Mesendoderm (in vitro differentiated cells): ENCODE measurements at regions not wholly inside any gene's neighbourhood (a gene's known extent, or its start where the extent isn't known, plus 50 kb on each side); places are given as distances from the start of the nearest gene placed in this dataset.
"Not testable (repeated sequence)": the region's sequence is repeated elsewhere in the genome, so short reads cannot be mapped to it uniquely, and the experiment has no call there.

Experiments
- DNase-seq: peaks from one replicate; pipeline ENCODE4 v3.0.0; 2013
- H2AK5ac ChIP-seq: 2 replicates; pipeline ENCODE4 v1.6.1; 2013; ENCODE audit warnings: low read length, inconsistent platforms
- H2BK120ac ChIP-seq: 2 replicates; pipeline ENCODE4 v1.6.1; 2013; ENCODE audit warnings: low read depth, mild to moderate bottlenecking, low read length, moderate library complexity, mixed read lengths
- H2BK15ac ChIP-seq: replicated peaks from 2 replicates; pipeline ENCODE4 v1.6.1; 2013; ENCODE audit warnings: low read depth, mild to moderate bottlenecking, moderate library complexity
- H2BK5ac ChIP-seq: 2 replicates; pipeline ENCODE4 v1.6.1; 2013; ENCODE audit warnings: low read length, inconsistent platforms
- H3K18ac ChIP-seq: 2 replicates; pipeline ENCODE4 v1.6.1; 2013; ENCODE audit warnings: mild to moderate bottlenecking, low read length, mixed read lengths
- H3K23ac ChIP-seq: one replicate; pipeline ENCODE4 v1.6.1; 2013; ENCODE audit warnings: low read length
- H3K27ac ChIP-seq: 2 replicates; pipeline ENCODE4 v1.5.1; 2013; ENCODE audit warnings: low read depth, mild to moderate bottlenecking, inconsistent platforms, low read length, moderate library complexity
- H3K27me3 ChIP-seq: 2 replicates; pipeline ENCODE4 v1.6.1; 2013; ENCODE audit warnings: low read length, control low read depth, mild to moderate bottlenecking, inconsistent platforms; ENCODE audit not compliant: insufficient read depth, poor library complexity
- H3K36me3 ChIP-seq: 2 replicates; pipeline ENCODE4 v1.6.1; 2013; ENCODE audit warnings: low read length, inconsistent platforms; ENCODE audit not compliant: control insufficient read depth, insufficient read depth
- H3K4ac ChIP-seq: one replicate; pipeline ENCODE4 v1.6.1; 2013; ENCODE audit warnings: low read depth, mild to moderate bottlenecking, low read length, moderate library complexity
- H3K4me1 ChIP-seq: 2 replicates; pipeline ENCODE4 v1.6.1; 2013; ENCODE audit warnings: low read depth, low read length, inconsistent platforms; ENCODE audit not compliant: control insufficient read depth
- H3K4me2 ChIP-seq: 2 replicates; pipeline ENCODE4 v1.6.1; 2013; ENCODE audit warnings: low read length
- H3K4me3 ChIP-seq: 2 replicates; pipeline ENCODE4 v1.5.1; 2013; ENCODE audit warnings: mild to moderate bottlenecking, low read length
- H3K56ac ChIP-seq: one replicate; pipeline ENCODE4 v1.6.1; 2013; ENCODE audit warnings: low read length
- H3K79me1 ChIP-seq: 2 replicates; pipeline ENCODE4 v1.6.1; 2013; ENCODE audit warnings: low read length, inconsistent platforms
- H3K79me2 ChIP-seq: 2 replicates; pipeline ENCODE4 v1.6.1; 2013; ENCODE audit warnings: mild to moderate bottlenecking, low read length; ENCODE audit not compliant: control insufficient read depth, insufficient read depth
- H3K9ac ChIP-seq: 2 replicates; pipeline ENCODE4 v1.6.1; 2013; ENCODE audit warnings: low read length, inconsistent platforms
- H4K5ac ChIP-seq: one replicate; pipeline ENCODE4 v1.6.1; 2013; ENCODE audit warnings: low read length
- H4K8ac ChIP-seq: one replicate; pipeline ENCODE4 v1.6.1; 2013; ENCODE audit warnings: low read depth, mild to moderate bottlenecking, control low read depth, low read length, moderate library complexity
- WGBS: extraction: QIAGEN DNeasy Blood & Tissue Kit; methylation state at CpG from one replicate; pipeline ENCODE4 v1.1.7; 2013; ENCODE audit warnings: low lambda C conversion rate, missing lambda C conversion rate; ENCODE audit not compliant: insufficient coverage; ENCODE audit errors: extremely low coverage; 5-methylcytosine and 5-hydroxymethylcytosine counted together

- Histone ChIP-seq H3K56ac (no peak overlapping the region), H3K27me3 (no peaks in the 10 kb centered on the region), H2BK5ac (no peak overlapping the region), H2BK15ac (no peak overlapping the region), H3K4ac (no peak overlapping the region), H3K4me2 (no peak overlapping the region), H3K18ac (no peak overlapping the region), H2AK5ac (no peak overlapping the region), H2BK120ac (no peak overlapping the region), H3K23ac (no peak overlapping the region), H4K5ac (no peak overlapping the region), H3K27ac (no peak overlapping the region), H3K79me1 (no peaks in the 10 kb centered on the region), H3K9ac (no peak overlapping the region), H3K4me3 (no peak overlapping the region), H3K4me1 (no peaks in the 10 kb centered on the region), H4K8ac (no peak overlapping the region), H3K36me3 (no peaks in the 10 kb centered on the region), H3K79me2 (no peaks in the 10 kb centered on the region)
- 100% methylated on average over 1 of the region's 9 CpGs for WGBS
- DNase-seq, result no peak
Observed at GRCh38 chr2:106288873-106289272, 94.8 kb upstream of the UXS1 start.

GRCh38 chr2:106285237-106285829 is 91.2 kb upstream of the UXS1 start:
- H3K23ac ChIP-seq, result no peak overlapping the region
- no peaks in the 10 kb centered on the region for H3K79me2 ChIP-seq
- H2BK5ac ChIP-seq, result no peak overlapping the region
- no peak overlapping the region for H2BK120ac ChIP-seq
- H3K79me1 ChIP-seq, result no peaks in the 10 kb centered on the region
- no peak overlapping the region for H4K5ac ChIP-seq
- H3K36me3 ChIP-seq, result no peaks in the 10 kb centered on the region
- H3K4me3 ChIP-seq, result no peak overlapping the region
- no peak overlapping the region for H4K8ac ChIP-seq
- no peak overlapping the region for H3K18ac ChIP-seq
- no CpG with 5 or more reads among the region's 3 CpGs for WGBS
- H3K9ac ChIP-seq, result no peak overlapping the region
- no peak for DNase-seq
- H3K56ac ChIP-seq, result no peak overlapping the region
- H3K4me2 ChIP-seq, result no peak overlapping the region
- no peaks in the 10 kb centered on the region for H3K4me1 ChIP-seq
- no peak overlapping the region for H2BK15ac ChIP-seq
- H3K27me3 ChIP-seq, result no peaks in the 10 kb centered on the region
- no peak overlapping the region for H2AK5ac ChIP-seq
- no peak overlapping the region for H3K4ac ChIP-seq
- no peak overlapping the region for H3K27ac ChIP-seq

- Histone ChIP-seq H2AK5ac (no peak overlapping the region), H3K23ac (no peak overlapping the region), H2BK15ac (no peak overlapping the region), H4K5ac (no peak overlapping the region), H2BK120ac (no peak overlapping the region), H3K27ac (no peak overlapping the region), H3K79me1 (no peaks in the 10 kb centered on the region), H3K4ac (no peak overlapping the region), H3K4me1 (no peaks in the 10 kb centered on the region), H3K4me2 (no peak overlapping the region), H4K8ac (no peak overlapping the region), H3K27me3 (no peaks in the 10 kb centered on the region), H3K56ac (no peak overlapping the region), H3K4me3 (no peak overlapping the region), H3K18ac (no peak overlapping the region), H3K36me3 (no peaks in the 10 kb centered on the region), H3K79me2 (no peaks in the 10 kb centered on the region), H3K9ac (no peak overlapping the region), H2BK5ac (no peak overlapping the region)
- no CpG with 5 or more reads among the region's 14 CpGs for WGBS
- no peak for DNase-seq
Observed at GRCh38 chr2:106284691-106285202, 90.6 kb upstream of the UXS1 start.

- no peak overlapping the region for H3K23ac ChIP-seq
- no peak overlapping the region for H2BK120ac ChIP-seq
- no peak for DNase-seq
- no peaks in the 10 kb centered on the region for H3K4me1 ChIP-seq
- H3K4me2 ChIP-seq, result no peak overlapping the region
- no peak overlapping the region for H2AK5ac ChIP-seq
- no CpG with 5 or more reads among the region's 5 CpGs for WGBS
- no peak overlapping the region for H3K27ac ChIP-seq
- no peak overlapping the region for H3K56ac ChIP-seq
- H3K4me3 ChIP-seq, result no peak overlapping the region
- no peak overlapping the region for H3K4ac ChIP-seq
- H4K8ac ChIP-seq, result no peak overlapping the region
- no peaks in the 10 kb centered on the region for H3K27me3 ChIP-seq
- H3K79me2 ChIP-seq, result no peaks in the 10 kb centered on the region
- H2BK15ac ChIP-seq, result no peak overlapping the region
- H3K18ac ChIP-seq, result no peak overlapping the region
- no peak overlapping the region for H3K9ac ChIP-seq
- no peak overlapping the region for H4K5ac ChIP-seq
- no peaks in the 10 kb centered on the region for H3K36me3 ChIP-seq
- no peaks in the 10 kb centered on the region for H3K79me1 ChIP-seq
- no peak overlapping the region for H2BK5ac ChIP-seq
Observed at GRCh38 chr2:106284255-106284654, 90.2 kb upstream of the UXS1 start.

GRCh38 chr2:106283228-106284152 is 89.4 kb upstream of the UXS1 start:
- H3K27ac ChIP-seq, result not testable (repeated sequence)

More at GRCh38 chr2:106283228-106284152, 89.4 kb upstream of the UXS1 start:
- H3K4ac ChIP-seq, H3K36me3 ChIP-seq, H3K79me2 ChIP-seq, DNase-seq, H2BK120ac ChIP-seq, H3K27me3 ChIP-seq, H4K8ac ChIP-seq, H3K9ac ChIP-seq, H3K56ac ChIP-seq, H3K4me2 ChIP-seq, H3K79me1 ChIP-seq, H3K18ac ChIP-seq, H2BK5ac ChIP-seq, H3K23ac ChIP-seq, H3K4me1 ChIP-seq, H3K4me3 ChIP-seq, H2AK5ac ChIP-seq, H2BK15ac ChIP-seq, H4K5ac ChIP-seq: not testable (repeated sequence)
- no CpG with 5 or more reads among the region's 9 CpGs for WGBS
